ENCODE measurements at regions not wholly inside any gene's neighbourhood (a gene's known extent, or its start where the extent isn't known, plus 50 kb on each side); places are given as distances from the start of the nearest gene placed in this dataset.

GRCh38 chr5:87113861-87114260 lies 153.8 kb upstream of the RASA1 start:
- no peak overlapping the region for H3K27ac Mint-ChIP-seq
- DNase-seq (ENCODE audit: low spot score): no peak
- H3K9me3 Mint-ChIP-seq: no peaks in the 10 kb centered on the region
- intact Hi-C loops (cut with micrococcal nuclease): no loop called here
- H3K27me3 Mint-ChIP-seq (ENCODE audit: low read depth): no peaks in the 10 kb centered on the region
- H3K4me1 Mint-ChIP-seq (ENCODE audit: low read depth): peaks cover 30% of the 10 kb centered on the region
- no peaks in the 10 kb centered on the region for H3K36me3 Mint-ChIP-seq (ENCODE audit: low read depth)
- no peak overlapping the region for H3K4me3 Mint-ChIP-seq (ENCODE audit: low read depth)

GRCh38 chr5:87114631-87115030 lies 153.1 kb upstream of the RASA1 start:
- no peak overlapping the region for H3K27ac Mint-ChIP-seq
- no peaks in the 10 kb centered on the region for H3K27me3 Mint-ChIP-seq (ENCODE audit: low read depth)
- no peaks in the 10 kb centered on the region for H3K9me3 Mint-ChIP-seq
- DNase-seq (ENCODE audit: low spot score): no peak
- H3K4me1 Mint-ChIP-seq (ENCODE audit: low read depth): peaks cover 37% of the 10 kb centered on the region
- intact Hi-C loops (cut with micrococcal nuclease): no loop called here
- no peaks in the 10 kb centered on the region for H3K36me3 Mint-ChIP-seq (ENCODE audit: low read depth)
- no peak overlapping the region for H3K4me3 Mint-ChIP-seq (ENCODE audit: low read depth)

GRCh38 chr5:87115839-87116364 lies 151.8 kb upstream of the RASA1 start:
- intact Hi-C loops (cut with micrococcal nuclease): no loop called here

GRCh38 chr5:87116825-87117512 lies 150.7 kb upstream of the RASA1 start:
- Mint-ChIP-seq H3K36me3 (ENCODE audit: low read depth) (no peaks in the 10 kb centered on the region), H3K4me1 (ENCODE audit: low read depth) (peaks cover 60% of the 10 kb centered on the region), H3K27me3 (ENCODE audit: low read depth) (no peaks in the 10 kb centered on the region), H3K9me3 (no peaks in the 10 kb centered on the region), H3K4me3 (ENCODE audit: low read depth) (no peak overlapping the region), H3K27ac (no peak overlapping the region)
- intact Hi-C loops (cut with micrococcal nuclease): no loop called here
- no peak for DNase-seq (ENCODE audit: low spot score)

More at GRCh38 chr5:87115839-87116364, 151.8 kb upstream of the RASA1 start:
- DNase-seq (ENCODE audit: low spot score): no peak
- no peak overlapping the region for H3K27ac Mint-ChIP-seq
- no peak overlapping the region for H3K4me3 Mint-ChIP-seq (ENCODE audit: low read depth)
- H3K27me3 Mint-ChIP-seq (ENCODE audit: low read depth): no peaks in the 10 kb centered on the region
- H3K9me3 Mint-ChIP-seq: no peaks in the 10 kb centered on the region
- H3K36me3 Mint-ChIP-seq (ENCODE audit: low read depth): no peaks in the 10 kb centered on the region
- peaks cover 50% of the 10 kb centered on the region for H3K4me1 Mint-ChIP-seq (ENCODE audit: low read depth)

GRCh38 chr5:87119588-87119987 lies 148.1 kb upstream of the RASA1 start:
- DNase-seq (ENCODE audit: low spot score): no peak
- no peak overlapping the region for H3K27ac Mint-ChIP-seq
- no peaks in the 10 kb centered on the region for H3K36me3 Mint-ChIP-seq (ENCODE audit: low read depth)
- no peaks in the 10 kb centered on the region for H3K27me3 Mint-ChIP-seq (ENCODE audit: low read depth)
- H3K4me1 Mint-ChIP-seq (ENCODE audit: low read depth): peaks cover 60% of the 10 kb centered on the region
- intact Hi-C loops (cut with micrococcal nuclease): no loop called here
- no peak overlapping the region for H3K4me3 Mint-ChIP-seq (ENCODE audit: low read depth)
- H3K9me3 Mint-ChIP-seq: no peaks in the 10 kb centered on the region

GRCh38 chr5:87120518-87121303 lies 147.0 kb upstream of the RASA1 start:
- no peaks in the 10 kb centered on the region for H3K27me3 Mint-ChIP-seq (ENCODE audit: low read depth)
- peak overlapping the region; percentile 46 for H3K27ac Mint-ChIP-seq
- no peak overlapping the region for H3K4me3 Mint-ChIP-seq (ENCODE audit: low read depth)
- H3K9me3 Mint-ChIP-seq: no peaks in the 10 kb centered on the region
- H3K36me3 Mint-ChIP-seq (ENCODE audit: low read depth): no peaks in the 10 kb centered on the region
- DNase-seq (ENCODE audit: low spot score): no peak
- intact Hi-C loops (cut with micrococcal nuclease): loop anchor here (1.0 to 5.0 kb wide), 8 partner anchors 18 to 292 kb away; partner anchors contain the start of genes CCNH and RASA1
- peaks cover 60% of the 10 kb centered on the region for H3K4me1 Mint-ChIP-seq (ENCODE audit: low read depth)

- H3K36me3 Mint-ChIP-seq (ENCODE audit: low read depth): no peaks in the 10 kb centered on the region
- peak; percentile 37 for DNase-seq (ENCODE audit: low spot score)
- intact Hi-C loops (cut with micrococcal nuclease): loop anchor here (1.0 to 5.0 kb wide), 8 partner anchors 19 to 291 kb away; partner anchors contain the start of genes CCNH and RASA1
- H3K4me1 Mint-ChIP-seq (ENCODE audit: low read depth): peaks cover 58% of the 10 kb centered on the region
- no peaks in the 10 kb centered on the region for H3K9me3 Mint-ChIP-seq
- H3K27me3 Mint-ChIP-seq (ENCODE audit: low read depth): no peaks in the 10 kb centered on the region
- peak overlapping the region; percentile 28 for H3K4me3 Mint-ChIP-seq (ENCODE audit: low read depth)
- H3K27ac Mint-ChIP-seq: peak overlapping the region; percentile 59
These were observed 146.2 kb upstream of the RASA1 start for GRCh38 chr5:87121304-87122150.

GRCh38 chr5:87122151-87122977 lies 145.3 kb upstream of the RASA1 start:
- H3K27ac Mint-ChIP-seq: peak overlapping the region; percentile 59
- intact Hi-C loops (cut with micrococcal nuclease): loop anchor here (5.0 kb wide), 2 partner anchors 75 to 205 kb away; no protein-coding TSS in a partner anchor
- H3K4me3 Mint-ChIP-seq (ENCODE audit: low read depth): peak overlapping the region; percentile 28
- DNase-seq (ENCODE audit: low spot score): no peak
- H3K27me3 Mint-ChIP-seq (ENCODE audit: low read depth): no peaks in the 10 kb centered on the region
- no peaks in the 10 kb centered on the region for H3K36me3 Mint-ChIP-seq (ENCODE audit: low read depth)
- no peaks in the 10 kb centered on the region for H3K9me3 Mint-ChIP-seq
- peaks cover 56% of the 10 kb centered on the region for H3K4me1 Mint-ChIP-seq (ENCODE audit: low read depth)

GRCh38 chr5:87125766-87126165 lies 141.9 kb upstream of the RASA1 start:
- DNase-seq (ENCODE audit: low spot score): no peak
- Mint-ChIP-seq H3K27me3 (ENCODE audit: low read depth) (no peaks in the 10 kb centered on the region), H3K4me3 (ENCODE audit: low read depth) (no peak overlapping the region), H3K36me3 (ENCODE audit: low read depth) (no peaks in the 10 kb centered on the region), H3K27ac (no peak overlapping the region), H3K9me3 (no peaks in the 10 kb centered on the region), H3K4me1 (ENCODE audit: low read depth) (peaks cover 42% of the 10 kb centered on the region)
- intact Hi-C loops (cut with micrococcal nuclease): no loop called here

GRCh38 chr5:87126869-87127268 lies 140.8 kb upstream of the RASA1 start:
- Mint-ChIP-seq H3K36me3 (ENCODE audit: low read depth) (no peaks in the 10 kb centered on the region), H3K4me3 (ENCODE audit: low read depth) (no peak overlapping the region), H3K27me3 (ENCODE audit: low read depth) (no peaks in the 10 kb centered on the region), H3K4me1 (ENCODE audit: low read depth) (peaks cover 32% of the 10 kb centered on the region), H3K27ac (no peak overlapping the region), H3K9me3 (no peaks in the 10 kb centered on the region)
- DNase-seq (ENCODE audit: low spot score): no peak
- intact Hi-C loops (cut with micrococcal nuclease): no loop called here

- peaks cover 26% of the 10 kb centered on the region for H3K4me1 Mint-ChIP-seq (ENCODE audit: low read depth)
- no peak overlapping the region for H3K27ac Mint-ChIP-seq
- no peak for DNase-seq (ENCODE audit: low spot score)
- H3K9me3 Mint-ChIP-seq: no peaks in the 10 kb centered on the region
- no peaks in the 10 kb centered on the region for H3K36me3 Mint-ChIP-seq (ENCODE audit: low read depth)
- intact Hi-C loops (cut with micrococcal nuclease): no loop called here
- no peak overlapping the region for H3K4me3 Mint-ChIP-seq (ENCODE audit: low read depth)
- no peaks in the 10 kb centered on the region for H3K27me3 Mint-ChIP-seq (ENCODE audit: low read depth)
These were observed 140.3 kb upstream of the RASA1 start for GRCh38 chr5:87127426-87127825.

Measured in activated T-helper 2 cell treated with anti-CD3 and anti-CD28 coated beads, Interferon-gamma antibody, Interleukin-2, Interleukin-4, amounts not matched to agents 10 μg/mL and 5 μg/mL and 100 μg/mL, durations not matched to agents 14 hours and 24 hours and 36 hours (primary cell).